Peyer's patch (tissue), 4 donors: ENCODE measurements at regions not wholly inside any gene's neighbourhood (a gene's known extent, or its start where the extent isn't known, plus 50 kb on each side); places are given as distances from the start of the nearest gene placed in this dataset.

Source experiments
- DNase-seq, 3 donors: peaks; one replicate each; pipeline ENCODE4 v3.0.0-alpha.2; 2017 to 2019
- H3K27ac ChIP-seq, 4 donors: fragments of 200-600 bp; sonication (generic); one replicate each; pipeline ENCODE4 v1.5.1; 2016 to 2019
- H3K27me3 ChIP-seq, 2 donors: fragments of 200-600 bp; sonication (generic); one replicate each; pipeline ENCODE4 v1.5.1; 2019
- H3K36me3 ChIP-seq, 3 donors: fragments of 200-600 bp; sonication (generic); one replicate each; pipeline ENCODE4 v1.5.1; 2016 to 2019
- H3K4me1 ChIP-seq, 4 donors: fragments of 200-600 bp; sonication (generic); one replicate each; pipeline ENCODE4 v1.5.1; 2016 to 2019
- H3K4me3 ChIP-seq, 4 donors: fragments of 200-600 bp; sonication (generic); 1 replicate in 3 of 4; 2 replicates in 1 of 4; pipeline ENCODE4 v1.5.1; 2016 to 2019; ENCODE audit warnings: mild to moderate bottlenecking in 1 of 4
- H3K9me3 ChIP-seq, 4 donors: fragments of 200-600 bp; sonication (generic); one replicate each; pipeline ENCODE4 v1.5.1; 2016 to 2019; ENCODE audit warnings: mild to moderate bottlenecking in 1 of 4
- POLR2A ChIP-seq, 2 donors: fragments of 450-650 bp; IDR thresholded peaks; one replicate each; pipeline ENCODE4 v1.5.1; 2017; ENCODE audit warnings: antibody characterized with exemption in 2 of 2, mild to moderate bottlenecking in 2 of 2, moderate library complexity in 2 of 2
- TF ChIP-seq, protein P1 (sequence below), 6 experiments: fragments of 450-650 bp in 4 of 6; fragments of 200-600 bp in 2 of 6; sonication (generic) in 1 of 6; IDR thresholded peaks; one replicate each; pipeline ENCODE4 v1.5.1; 2017 to 2019; ENCODE audit warnings: antibody characterized with exemption in 6 of 6, mild to moderate bottlenecking in 3 of 6, moderate library complexity in 1 of 6

GRCh38 chr3:56890448-56891091 is 88.8 kb upstream of the ARHGEF3 start:
- H3K27ac ChIP-seq = no peak overlapping the region
- H3K9me3 ChIP-seq = no peaks in the 10 kb centered on the region
- peaks cover 0 to 3% (median 0%) of the 10 kb centered on the region in 4 donors for H3K4me1 ChIP-seq
- no peak for DNase-seq
- H3K36me3 ChIP-seq = no peaks in the 10 kb centered on the region
- H3K27me3 ChIP-seq = no peaks in the 10 kb centered on the region
- no peak for TF ChIP-seq POLR2A (IDR thresholded peaks at IDR 0.05)
- TF ChIP-seq, protein P1, sequence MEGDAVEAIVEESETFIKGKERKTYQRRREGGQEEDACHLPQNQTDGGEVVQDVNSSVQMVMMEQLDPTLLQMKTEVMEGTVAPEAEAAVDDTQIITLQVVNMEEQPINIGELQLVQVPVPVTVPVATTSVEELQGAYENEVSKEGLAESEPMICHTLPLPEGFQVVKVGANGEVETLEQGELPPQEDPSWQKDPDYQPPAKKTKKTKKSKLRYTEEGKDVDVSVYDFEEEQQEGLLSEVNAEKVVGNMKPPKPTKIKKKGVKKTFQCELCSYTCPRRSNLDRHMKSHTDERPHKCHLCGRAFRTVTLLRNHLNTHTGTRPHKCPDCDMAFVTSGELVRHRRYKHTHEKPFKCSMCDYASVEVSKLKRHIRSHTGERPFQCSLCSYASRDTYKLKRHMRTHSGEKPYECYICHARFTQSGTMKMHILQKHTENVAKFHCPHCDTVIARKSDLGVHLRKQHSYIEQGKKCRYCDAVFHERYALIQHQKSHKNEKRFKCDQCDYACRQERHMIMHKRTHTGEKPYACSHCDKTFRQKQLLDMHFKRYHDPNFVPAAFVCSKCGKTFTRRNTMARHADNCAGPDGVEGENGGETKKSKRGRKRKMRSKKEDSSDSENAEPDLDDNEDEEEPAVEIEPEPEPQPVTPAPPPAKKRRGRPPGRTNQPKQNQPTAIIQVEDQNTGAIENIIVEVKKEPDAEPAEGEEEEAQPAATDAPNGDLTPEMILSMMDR (IDR thresholded peaks at IDR 0.05) = no peak
- no peak overlapping the region for H3K4me3 ChIP-seq

GRCh38 chr3:56889131-56889530 is 87.4 kb upstream of the ARHGEF3 start:
- Histone ChIP-seq H3K9me3 (no peaks in the 10 kb centered on the region), H3K27ac (no peak overlapping the region)
- DNase-seq = no peak

DNA sequence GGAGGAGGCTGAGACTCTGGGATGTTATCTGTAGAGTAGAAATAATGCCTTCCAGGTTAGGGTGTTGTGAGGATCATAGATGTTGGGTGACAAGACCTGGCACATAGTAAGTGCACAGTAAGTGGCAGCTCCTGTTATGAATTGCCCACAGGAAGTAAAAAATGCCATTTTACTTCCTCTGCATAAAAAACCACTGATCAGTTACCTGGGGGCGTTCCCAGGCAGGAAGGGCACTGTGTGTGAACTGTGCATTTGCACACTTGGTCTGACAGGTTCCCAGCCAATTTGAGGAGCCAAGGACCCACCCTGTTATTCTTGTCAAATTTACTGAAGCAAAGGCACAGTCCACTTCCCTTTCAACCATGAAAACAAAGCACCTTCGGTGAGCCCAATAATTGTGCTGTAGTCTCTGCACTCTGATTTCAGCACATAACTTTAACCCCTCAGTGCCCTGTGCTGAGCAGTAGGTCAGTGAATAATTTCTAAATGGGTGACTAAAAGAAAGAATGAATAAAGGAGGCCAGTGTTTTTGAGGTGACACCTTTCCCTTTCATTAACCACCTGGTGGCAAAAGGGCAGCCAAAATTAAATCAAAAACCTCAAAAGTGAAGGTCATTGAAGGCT is 85.8 kb upstream of the ARHGEF3 start:
- Histone ChIP-seq H3K36me3 (no peaks in the 10 kb centered on the region), H3K27me3 (no peaks in the 10 kb centered on the region), H3K27ac (no peak overlapping the region), H3K4me3 (no peak overlapping the region), H3K4me1 (peaks cover 0 to 3% (median 0%) of the 10 kb centered on the region in 4 donors), H3K9me3 (no peaks in the 10 kb centered on the region)
- DNase-seq = peak in 1 of 3 donors; percentile 23
- no peak for TF ChIP-seq POLR2A (IDR thresholded peaks at IDR 0.05)
- TF ChIP-seq, protein P1 (IDR thresholded peaks at IDR 0.05) = no peak

More at GRCh38 chr3:56889131-56889530, 87.4 kb upstream of the ARHGEF3 start:
- no peaks in the 10 kb centered on the region for H3K36me3 ChIP-seq
- peaks cover 0 to 3% (median 0%) of the 10 kb centered on the region in 4 donors for H3K4me1 ChIP-seq
- H3K27me3 ChIP-seq = no peaks in the 10 kb centered on the region
- no peak for TF ChIP-seq POLR2A (IDR thresholded peaks at IDR 0.05)
- TF ChIP-seq, protein P1 (IDR thresholded peaks at IDR 0.05) = no peak
- no peak overlapping the region for H3K4me3 ChIP-seq

DNA sequence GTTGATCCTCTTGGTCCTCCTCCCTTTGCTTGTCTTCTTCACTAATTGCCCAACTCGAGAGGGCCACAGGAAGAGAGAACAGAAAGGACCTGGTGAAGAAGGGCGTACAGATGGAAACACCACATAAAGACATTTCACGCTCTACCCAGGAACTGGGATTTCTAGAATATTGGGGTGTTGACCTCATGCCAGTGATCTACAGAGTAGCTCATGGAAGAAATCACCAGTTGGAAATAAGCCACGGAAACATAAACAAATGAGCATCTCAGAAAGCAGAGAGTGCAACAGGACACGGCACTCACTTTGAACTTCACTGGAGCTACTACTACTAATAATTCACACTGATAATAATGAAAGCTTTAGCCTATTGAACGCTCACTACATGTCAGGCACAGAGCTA is 84.6 kb upstream of the ARHGEF3 start:
- peaks cover 0 to 3% (median 0%) of the 10 kb centered on the region in 4 donors for H3K4me1 ChIP-seq
- no peaks in the 10 kb centered on the region for H3K9me3 ChIP-seq
- no peak overlapping the region for H3K4me3 ChIP-seq
- no peaks in the 10 kb centered on the region for H3K27me3 ChIP-seq
- H3K27ac ChIP-seq = no peak overlapping the region
- no peaks in the 10 kb centered on the region for H3K36me3 ChIP-seq
- TF ChIP-seq, protein P1 (IDR thresholded peaks at IDR 0.05) = no peak
- no peak for TF ChIP-seq POLR2A (IDR thresholded peaks at IDR 0.05)
- no peak for DNase-seq

- no peak for TF ChIP-seq POLR2A (IDR thresholded peaks at IDR 0.05)
- TF ChIP-seq, protein P1 (IDR thresholded peaks at IDR 0.05) = no peak
- H3K27ac ChIP-seq = no peak overlapping the region
- H3K27me3 ChIP-seq = no peaks in the 10 kb centered on the region
- no peaks in the 10 kb centered on the region for H3K9me3 ChIP-seq
- peaks cover 0 to 3% (median 0%) of the 10 kb centered on the region in 4 donors for H3K4me1 ChIP-seq
- no peaks in the 10 kb centered on the region for H3K36me3 ChIP-seq
- H3K4me3 ChIP-seq = no peak overlapping the region
- DNase-seq = no peak
Observed at GRCh38 chr3:56885879-56886278, 84.1 kb upstream of the ARHGEF3 start.
